NB4 (cell line): ENCODE measurements at regions not wholly inside any gene's neighbourhood (a gene's known extent, or its start where the extent isn't known, plus 50 kb on each side); places are given as distances from the start of the nearest gene placed in this dataset.

Experiments
- POLR2A ChIP-seq: IDR thresholded peaks from 2 replicates; pipeline ENCODE4 v1.6.1; 2011; ENCODE audit warnings: mild to moderate bottlenecking; ENCODE audit not compliant: insufficient read length; ENCODE audit errors: extremely low read depth
- TF ChIP-seq, protein P1 (sequence below): IDR thresholded peaks from one replicate; pipeline ENCODE4 v1.5.1; 2012; ENCODE audit warnings: low read depth, low read length
- TF ChIP-seq, protein P2 (sequence below): IDR thresholded peaks from 2 replicates; pipeline ENCODE4 v1.6.1; 2011; ENCODE audit warnings: low read depth, low read length

DNA sequence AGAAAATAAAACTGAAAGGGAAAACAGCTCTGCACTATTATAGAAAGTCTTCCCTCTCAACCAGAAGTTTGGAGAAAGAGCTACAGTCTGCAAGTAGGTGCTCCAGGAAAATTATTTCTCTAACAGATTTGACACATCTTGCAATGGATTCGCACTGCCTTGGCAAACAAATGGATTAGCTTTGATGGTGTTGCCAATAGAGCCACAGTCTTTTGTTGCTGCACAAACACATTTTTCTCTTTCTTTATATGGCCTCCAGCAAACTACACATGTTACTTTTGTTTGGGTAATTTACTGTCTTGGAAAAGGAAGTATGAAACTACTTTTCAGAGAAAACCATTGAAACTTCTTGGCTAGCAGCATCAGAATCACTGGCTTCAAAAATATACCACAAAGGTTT is 523.1 kb downstream of the EFNA5 start:
- TF ChIP-seq, protein P1, sequence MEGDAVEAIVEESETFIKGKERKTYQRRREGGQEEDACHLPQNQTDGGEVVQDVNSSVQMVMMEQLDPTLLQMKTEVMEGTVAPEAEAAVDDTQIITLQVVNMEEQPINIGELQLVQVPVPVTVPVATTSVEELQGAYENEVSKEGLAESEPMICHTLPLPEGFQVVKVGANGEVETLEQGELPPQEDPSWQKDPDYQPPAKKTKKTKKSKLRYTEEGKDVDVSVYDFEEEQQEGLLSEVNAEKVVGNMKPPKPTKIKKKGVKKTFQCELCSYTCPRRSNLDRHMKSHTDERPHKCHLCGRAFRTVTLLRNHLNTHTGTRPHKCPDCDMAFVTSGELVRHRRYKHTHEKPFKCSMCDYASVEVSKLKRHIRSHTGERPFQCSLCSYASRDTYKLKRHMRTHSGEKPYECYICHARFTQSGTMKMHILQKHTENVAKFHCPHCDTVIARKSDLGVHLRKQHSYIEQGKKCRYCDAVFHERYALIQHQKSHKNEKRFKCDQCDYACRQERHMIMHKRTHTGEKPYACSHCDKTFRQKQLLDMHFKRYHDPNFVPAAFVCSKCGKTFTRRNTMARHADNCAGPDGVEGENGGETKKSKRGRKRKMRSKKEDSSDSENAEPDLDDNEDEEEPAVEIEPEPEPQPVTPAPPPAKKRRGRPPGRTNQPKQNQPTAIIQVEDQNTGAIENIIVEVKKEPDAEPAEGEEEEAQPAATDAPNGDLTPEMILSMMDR = no peak
- no peak for TF ChIP-seq POLR2A
- TF ChIP-seq, protein P2, sequence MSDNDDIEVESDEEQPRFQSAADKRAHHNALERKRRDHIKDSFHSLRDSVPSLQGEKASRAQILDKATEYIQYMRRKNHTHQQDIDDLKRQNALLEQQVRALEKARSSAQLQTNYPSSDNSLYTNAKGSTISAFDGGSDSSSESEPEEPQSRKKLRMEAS = no peak
